Lung (tissue), 11 donors: ENCODE measurements at regions not wholly inside any gene's neighbourhood (a gene's known extent, or its start where the extent isn't known, plus 50 kb on each side); places are given as distances from the start of the nearest gene placed in this dataset.
A peak's percentile ranks its signal among the peaks of the same experiment; 100 is the strongest.

Source experiments
- ATAC-seq: fragments of 200-7000 bp; cut with Tn5 transposase; one replicate; pipeline ENCODE4 v1.9.1; 2020; ENCODE audit warnings: moderate number of reproducible peaks; ENCODE audit not compliant: insufficient read depth, low FRiP score
- DNase-seq, 3 donors: peaks; one replicate each; pipeline ENCODE4 v3.0.0-alpha.2; 2013 to 2017
- H3K27ac ChIP-seq, 2 donors: one replicate each; pipeline ENCODE4 v1.5.1; 2013; ENCODE audit warnings: mild to moderate bottlenecking in 2 of 2, moderate library complexity in 2 of 2, control low read depth in 1 of 2, inconsistent platforms in 1 of 2, low read depth in 1 of 2, low read length in 1 of 2
- H3K27me3 ChIP-seq, 3 donors: one replicate each; pipeline ENCODE4 v1.5.1; 2013; ENCODE audit warnings: low read length in 2 of 3; ENCODE audit not compliant: control insufficient read depth in 3 of 3, insufficient read depth in 3 of 3
- H3K36me3 ChIP-seq, 4 donors: one replicate each; pipeline ENCODE4 v1.5.1; 2013; ENCODE audit warnings: low read length in 4 of 4, mild to moderate bottlenecking in 1 of 4, moderate library complexity in 1 of 4; ENCODE audit not compliant: control insufficient read depth in 4 of 4, insufficient read depth in 4 of 4
- H3K4me1 ChIP-seq, 5 donors: one replicate each; pipeline ENCODE4 v1.5.1; 2013; ENCODE audit warnings: low read length in 5 of 5, mild to moderate bottlenecking in 2 of 5, moderate library complexity in 1 of 5; ENCODE audit not compliant: control insufficient read depth in 5 of 5, insufficient read depth in 5 of 5
- H3K4me3 ChIP-seq: one replicate; pipeline ENCODE4 v1.5.1; 2013; ENCODE audit warnings: mild to moderate bottlenecking, control low read depth, moderate library complexity
- H3K9ac ChIP-seq, 2 donors: one replicate each; pipeline ENCODE4 v1.5.1; 2013; ENCODE audit warnings: low read length in 2 of 2, control low read depth in 1 of 2; ENCODE audit not compliant: insufficient read depth in 1 of 2
- H3K9me3 ChIP-seq, 4 donors: one replicate each; pipeline ENCODE4 v1.5.1; 2013; ENCODE audit warnings: low read length in 3 of 4, mild to moderate bottlenecking in 1 of 4, moderate library complexity in 1 of 4; ENCODE audit not compliant: control insufficient read depth in 4 of 4, insufficient read depth in 3 of 4
- CTCF ChIP-seq: IDR thresholded peaks from 2 replicates; pipeline ENCODE4 v1.5.1; 2012; ENCODE audit warnings: mild to moderate bottlenecking; ENCODE audit errors: control extremely low read depth, extremely low read depth
- WGBS, 2 donors: extraction: QIAGEN DNeasy Blood & Tissue Kit; methylation state at CpG; one replicate each; pipeline ENCODE4 v1.1.7; 2013; 5-methylcytosine and 5-hydroxymethylcytosine counted together
- donor health status: control.
- donor health status: control.
- donor health status: Bipolar disorder and iron deficiency.
- donor health status: healthy.
- donor health status: DM: yes; HTN: yes; CAD: no.

- Histone ChIP-seq H3K27ac (no peak overlapping the region), H3K27me3 (no peaks in the 10 kb centered on the region), H3K4me1 (no peaks in the 10 kb centered on the region), H3K9me3 (no peaks in the 10 kb centered on the region), H3K36me3 (no peaks in the 10 kb centered on the region), H3K4me3 (no peak overlapping the region), H3K9ac (no peak overlapping the region)
- DNase-seq = no peak
- no peak for TF ChIP-seq CTCF
- ATAC-seq = no peak
- WGBS, 2 donors = 51 to 52% methylated on average over 7 of the region's 7 CpGs
These were observed 173.6 kb downstream of the GALR1 start for GRCh38 chr18:77422974-77423867.

- no peaks in the 10 kb centered on the region for H3K4me1 ChIP-seq
- ATAC-seq (no peak), DNase-seq (peak in 1 of 3 donors; percentile 18)
- TF ChIP-seq CTCF = no peak
- no peaks in the 10 kb centered on the region for H3K9me3 ChIP-seq
- no peak overlapping the region for H3K27ac ChIP-seq
- no peak overlapping the region for H3K4me3 ChIP-seq
- H3K36me3 ChIP-seq = no peaks in the 10 kb centered on the region
- WGBS, 2 donors = 85% methylated on average over 1 of the region's 1 CpG
- H3K27me3 ChIP-seq = no peaks in the 10 kb centered on the region
- no peak overlapping the region for H3K9ac ChIP-seq
These were observed 183.4 kb downstream of the GALR1 start for GRCh38 chr18:77433076-77433475.

- 77 to 87% methylated on average over 2 of the region's 2 CpGs for WGBS, 2 donors
- Histone ChIP-seq H3K36me3 (no peaks in the 10 kb centered on the region), H3K4me1 (no peaks in the 10 kb centered on the region), H3K4me3 (no peak overlapping the region), H3K27ac (no peak overlapping the region), H3K9ac (no peak overlapping the region), H3K27me3 (no peaks in the 10 kb centered on the region), H3K9me3 (no peaks in the 10 kb centered on the region)
- no peak for TF ChIP-seq CTCF
- ATAC-seq (no peak), DNase-seq (no peak)
These were observed 190.2 kb downstream of the GALR1 start for GRCh38 chr18:77439888-77440287.
